HCT116 (cell line): ENCODE measurements at regions not wholly inside any gene's neighbourhood (a gene's known extent, or its start where the extent isn't known, plus 50 kb on each side); places are given as distances from the start of the nearest gene placed in this dataset.

ENCODE experiments used
- ATAC-seq: fragments of 200-7000 bp; cut with Tn5 transposase; 2 replicates; pipeline ENCODE4 v1.9.1; 2020; ENCODE audit warnings: mild to moderate bottlenecking, moderate library complexity
- BruUV-seq: library from RNA; stranded (reverse); fragments of 400-500 nt; replicated peaks from 2 replicates; lab custom pipeline; 2021; lab: Mats Ljungman, UMichigan
- CTCF ChIA-PET: fragments of 300-600 bp; sonication (Branson Sonifier 250); formaldehyde crosslinking; loops from one replicate; lab custom pipeline; 2021; ENCODE audit warnings: antibody characterized with exemption; lab: Charles Lee
- POLR2A ChIA-PET: fragments of 300-600, 350-600 bp; sonication (Branson Sonifier 250); formaldehyde crosslinking; loops from one replicate; lab custom pipeline; 2021; ENCODE audit warnings: antibody characterized with exemption; lab: Charles Lee
- RAD21 ChIA-PET, 2 experiments: fragments of 300-600 bp; sonication (Branson Sonifier 250); formaldehyde crosslinking; loops; one replicate each; lab custom pipeline; 2023; ENCODE audit warnings: low total read pairs in 2 of 2; ENCODE audit not compliant: uncharacterized antibody in 2 of 2, unreplicated experiment in 2 of 2, low non-redundant PET in 1 of 2; lab: Charles Lee
- DNase-seq: peaks from one replicate; pipeline ENCODE4 v3.0.0-alpha.2; 2010; ENCODE audit warnings: low read depth, low spot score
- H2AFZ ChIP-seq: fragments of 200-600 bp; shearing (Covaris generic), sonication (generic); 2 replicates; pipeline ENCODE4 v1.6.1; 2017; ENCODE audit warnings: low read depth, mixed run types, mixed read lengths, antibody characterized with exemption, low read length; ENCODE audit not compliant: poor library complexity, severe bottlenecking
- H3K27ac ChIP-seq: 2 replicates; pipeline ENCODE4 v1.5.1; 2012; ENCODE audit warnings: low read depth, low read length
- H3K27me3 ChIP-seq: fragments of 200-600 bp; sonication (generic); 2 replicates; pipeline ENCODE4 v1.6.1; 2016; ENCODE audit warnings: mixed run types, low read length, mixed read lengths; ENCODE audit not compliant: insufficient read depth
- H3K36me3 ChIP-seq, 2 experiments: fragments of 200-500 bp in 1 of 2; fragments of 200-600 bp in 1 of 2; sonication (Bioruptor generic) in 1 of 2; sonication (generic) in 1 of 2; 2 replicates each; pipeline versions ENCODE4 v1.5.1 to v1.6.1; 2014 to 2016; ENCODE audit warnings: low read length in 2 of 2, inconsistent platforms in 1 of 2, mixed read lengths in 1 of 2, mixed run types in 1 of 2; ENCODE audit not compliant: insufficient read depth in 2 of 2, control insufficient read depth in 1 of 2
- H3K4me1 ChIP-seq, 2 experiments: fragments of 200-600 bp in 1 of 2; sonication (generic) in 1 of 2; 2 replicates each; pipeline versions ENCODE4 v1.5.1 to v1.6.1; 2012 to 2017; ENCODE audit warnings: low read length in 2 of 2, inconsistent platforms in 1 of 2, mild to moderate bottlenecking in 1 of 2, mixed read lengths in 1 of 2, mixed run types in 1 of 2, moderate library complexity in 1 of 2; ENCODE audit not compliant: insufficient read depth in 2 of 2, control insufficient read depth in 1 of 2
- H3K4me2 ChIP-seq: fragments of 200-600 bp; sonication (generic); 2 replicates; pipeline ENCODE4 v1.6.1; 2017; ENCODE audit warnings: mixed run types, low read length, mixed read lengths
- H3K4me3 ChIP-seq, 2 experiments: fragments of 200-600 bp in 1 of 2; sonication (generic) in 1 of 2; replicated peaks in 1 of 2; 2 replicates each; pipeline ENCODE4 v1.5.1; 2011 to 2016; ENCODE audit warnings: low read length in 2 of 2, control low read depth in 1 of 2, low read depth in 1 of 2, mild to moderate bottlenecking in 1 of 2, mixed read lengths in 1 of 2, mixed run types in 1 of 2
- H3K79me2 ChIP-seq: fragments of 200-600 bp; sonication (generic); 2 replicates; pipeline ENCODE4 v1.6.1; 2017; ENCODE audit warnings: mild to moderate bottlenecking, mixed run types, low read length, moderate library complexity, mixed read lengths; ENCODE audit not compliant: insufficient read depth
- H3K9ac ChIP-seq: fragments of 200-600 bp; sonication (generic); 2 replicates; pipeline ENCODE4 v1.6.1; 2016; ENCODE audit warnings: low read length, mixed read lengths
- H3K9me2 ChIP-seq: fragments of 200-600 bp; sonication (generic), shearing (Covaris generic); 2 replicates; pipeline ENCODE4 v1.6.1; 2017; ENCODE audit warnings: mixed run types, mild to moderate bottlenecking, moderate library complexity; ENCODE audit not compliant: insufficient read depth
- H3K9me3 ChIP-seq, 2 experiments: fragments of 200-500 bp in 1 of 2; fragments of 200-600 bp in 1 of 2; sonication (Bioruptor generic) in 1 of 2; sonication (generic) in 1 of 2; 2 replicates each; pipeline ENCODE4 v1.6.1; 2014 to 2017; ENCODE audit warnings: low read length in 2 of 2, mixed read lengths in 2 of 2, inconsistent platforms in 1 of 2, low read depth in 1 of 2, mild to moderate bottlenecking in 1 of 2, mixed run types in 1 of 2, moderate library complexity in 1 of 2; ENCODE audit not compliant: control insufficient read depth in 1 of 2, insufficient read depth in 1 of 2
- H4K20me1 ChIP-seq: fragments of 200-600 bp; sonication (generic), shearing (Covaris generic); 2 replicates; pipeline ENCODE4 v1.6.1; 2017; ENCODE audit warnings: mixed run types, mild to moderate bottlenecking, moderate library complexity; ENCODE audit not compliant: insufficient read depth
- CEBPB ChIP-seq: IDR thresholded peaks from 2 replicates; pipeline ENCODE4 v1.6.1; 2012; ENCODE audit warnings: low read depth
- CTCF ChIP-seq, 3 experiments: fragments of 200-600 bp in 1 of 3; sonication (generic) in 1 of 3; IDR thresholded peaks in 2 of 3; conservative IDR thresholded peaks in 1 of 3; 2 replicates each; pipeline ENCODE4 v1.5.1; 2012 to 2017; ENCODE audit warnings: low read depth in 2 of 3, low read length in 2 of 3, antibody characterized with exemption in 1 of 3, borderline replicate concordance in 1 of 3, control low read depth in 1 of 3, mild to moderate bottlenecking in 1 of 3, mixed read lengths in 1 of 3, mixed run types in 1 of 3, moderate library complexity in 1 of 3; ENCODE audit not compliant: insufficient read depth in 1 of 3
- EGR1 ChIP-seq: IDR thresholded peaks from 2 replicates; pipeline ENCODE4 v1.6.1; 2012; ENCODE audit warnings: low read depth
- EZH2 ChIP-seq: fragments of 200-600 bp; sonication (generic); IDR thresholded peaks from 2 replicates; pipeline ENCODE4 v1.6.1; 2017; ENCODE audit warnings: antibody characterized with exemption, mixed run types
- EZH2phosphoT487 ChIP-seq: fragments of 200-600 bp; IDR thresholded peaks from 2 replicates; pipeline ENCODE4 v1.6.1; 2018; ENCODE audit warnings: antibody characterized with exemption, borderline replicate concordance
- JUND ChIP-seq: IDR thresholded peaks from 2 replicates; pipeline ENCODE4 v1.6.1; 2012
- MAX ChIP-seq: IDR thresholded peaks from 2 replicates; pipeline ENCODE4 v1.6.1; 2012
- POLR2AphosphoS5 ChIP-seq: IDR thresholded peaks from 2 replicates; pipeline ENCODE4 v1.6.1; 2011; ENCODE audit warnings: mild to moderate bottlenecking, low read depth, low read length, moderate library complexity
- RAD21 ChIP-seq: IDR thresholded peaks from 2 replicates; pipeline ENCODE4 v1.6.1; 2012; ENCODE audit warnings: low read depth, mild to moderate bottlenecking
- SIN3A ChIP-seq: IDR thresholded peaks from 2 replicates; pipeline ENCODE4 v1.6.1; 2012; ENCODE audit warnings: low read depth
- SRF ChIP-seq: IDR thresholded peaks from 2 replicates; pipeline ENCODE4 v1.6.1; 2012; ENCODE audit warnings: low read depth
- TCF7L2 ChIP-seq: IDR thresholded peaks from 2 replicates; pipeline ENCODE4 v1.7.0; 2011; ENCODE audit warnings: borderline replicate concordance, inconsistent platforms; ENCODE audit not compliant: insufficient read depth, insufficient read length; ENCODE audit errors: extremely low read depth
- intact Hi-C: fragments of 100-400 bp; cut with micrococcal nuclease; formaldehyde crosslinking; loops from 2 replicates; pipeline ENCODE4 v1.10.0; 2022
- TF ChIP-seq, protein P1 (sequence below): IDR thresholded peaks from 2 replicates; pipeline ENCODE4 v1.6.1; 2011; ENCODE audit warnings: mild to moderate bottlenecking, low read length, moderate library complexity; ENCODE audit not compliant: insufficient replicate concordance; ENCODE audit errors: extremely low read depth

- DNase-seq (no peak), ATAC-seq (no peak)
- ChIA-PET POLR2A (no interaction called here), CTCF (no interaction called here), RAD21 (no interaction called here)
- intact Hi-C loops = no loop called here
- Histone ChIP-seq H3K9ac (no peak overlapping the region), H3K4me3 (no peak overlapping the region), H3K27me3 (peaks cover 18% of the 10 kb centered on the region; the same call in 1 of the 2 replicates), H3K36me3 (no peaks in the 10 kb centered on the region), H2AFZ (no peak overlapping the region), H4K20me1 (no peaks in the 10 kb centered on the region), H3K79me2 (no peaks in the 10 kb centered on the region), H3K9me3 (no peaks in the 10 kb centered on the region), H3K4me1 (no peaks in the 10 kb centered on the region), H3K27ac (no peak overlapping the region), H3K4me2 (no peak overlapping the region), H3K9me2 (no peaks in the 10 kb centered on the region)
- TF ChIP-seq EZH2 (no peak), POLR2AphosphoS5 (no peak), CTCF (IDR thresholded peaks at IDR 0.05 in 2 of 3, conservative IDR thresholded peaks at IDR 0.05 in 1 of 3; ENCODE audit: borderline replicate concordance in 1 of 3, insufficient read depth in 1 of 3, low read depth in 2 of 3, low read length in 2 of 3) (no peak), TCF7L2 (no peak), CEBPB (no peak), SIN3A (no peak), EGR1 (no peak), MAX (no peak), EZH2phosphoT487 (no peak), JUND (no peak), SRF (no peak), RAD21 (no peak)
- TF ChIP-seq, protein P1, sequence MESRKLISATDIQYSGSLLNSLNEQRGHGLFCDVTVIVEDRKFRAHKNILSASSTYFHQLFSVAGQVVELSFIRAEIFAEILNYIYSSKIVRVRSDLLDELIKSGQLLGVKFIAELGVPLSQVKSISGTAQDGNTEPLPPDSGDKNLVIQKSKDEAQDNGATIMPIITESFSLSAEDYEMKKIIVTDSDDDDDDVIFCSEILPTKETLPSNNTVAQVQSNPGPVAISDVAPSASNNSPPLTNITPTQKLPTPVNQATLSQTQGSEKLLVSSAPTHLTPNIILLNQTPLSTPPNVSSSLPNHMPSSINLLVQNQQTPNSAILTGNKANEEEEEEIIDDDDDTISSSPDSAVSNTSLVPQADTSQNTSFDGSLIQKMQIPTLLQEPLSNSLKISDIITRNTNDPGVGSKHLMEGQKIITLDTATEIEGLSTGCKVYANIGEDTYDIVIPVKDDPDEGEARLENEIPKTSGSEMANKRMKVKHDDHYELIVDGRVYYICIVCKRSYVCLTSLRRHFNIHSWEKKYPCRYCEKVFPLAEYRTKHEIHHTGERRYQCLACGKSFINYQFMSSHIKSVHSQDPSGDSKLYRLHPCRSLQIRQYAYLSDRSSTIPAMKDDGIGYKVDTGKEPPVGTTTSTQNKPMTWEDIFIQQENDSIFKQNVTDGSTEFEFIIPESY = no peak
- BruUV-seq = no TSS peak
Observed at GRCh38 chr13:97621025-97621424, 187.1 kb downstream of the RAP2A start.
